ENCODE measurements at regions not wholly inside any gene's neighbourhood (a gene's known extent, or its start where the extent isn't known, plus 50 kb on each side); places are given as distances from the start of the nearest gene placed in this dataset.

DNA sequence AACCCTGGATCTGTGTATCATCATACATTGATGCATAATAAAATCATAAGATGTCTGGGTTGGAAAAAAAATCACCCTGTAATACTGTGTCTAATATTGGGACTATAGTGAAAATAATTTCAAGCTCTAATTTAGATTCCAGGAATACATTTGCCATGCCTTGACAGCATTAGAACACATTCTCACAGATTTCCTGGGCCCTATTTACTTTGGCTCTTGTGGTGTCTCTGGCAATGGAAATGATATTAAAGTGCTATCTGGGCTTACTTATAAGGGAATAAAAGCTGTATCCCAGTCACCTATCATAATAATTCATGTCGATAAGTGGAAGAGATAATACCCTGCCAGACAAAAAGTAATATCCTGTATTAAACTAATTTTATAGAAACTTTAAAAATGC lies 472.0 kb downstream of the ZPLD1 start:
- ATAC-seq: peak; percentile 31; the same call in 2 of the 3 replicates
- TF ChIP-seq ZFP3 (CRISPR knock-in tag; IDR thresholded peaks at IDR 0.05) (no peak), GLIS3 (CRISPR knock-in tag; IDR thresholded peaks at IDR 0.05) (no peak), CSDC2 (CRISPR knock-in tag; IDR thresholded peaks at IDR 0.05) (no peak), BACH2 (CRISPR knock-in tag; IDR thresholded peaks at IDR 0.05; ENCODE audit: borderline replicate concordance) (no peak), OSR1 (CRISPR knock-in tag; IDR thresholded peaks at IDR 0.05) (no peak), ISL1 (CRISPR knock-in tag; IDR thresholded peaks at IDR 0.05) (peak; percentile 99), ZFP30 (CRISPR knock-in tag; IDR thresholded peaks at IDR 0.05) (no peak), RARB (CRISPR knock-in tag; IDR thresholded peaks at IDR 0.05) (no peak), POU6F1 (CRISPR knock-in tag; IDR thresholded peaks at IDR 0.05; ENCODE audit: borderline replicate concordance, low read depth) (peak; percentile 81; the same call in 1 of the 2 replicates), ZNF8 (CRISPR knock-in tag; IDR thresholded peaks at IDR 0.05) (no peak), ZC3H10 (CRISPR knock-in tag; IDR thresholded peaks at IDR 0.05) (no peak), ZNF565 (CRISPR knock-in tag; conservative IDR thresholded peaks at IDR 0.05; ENCODE audit: low read depth) (no peak), ZNF70 (CRISPR knock-in tag; IDR thresholded peaks at IDR 0.05) (no peak), TOX (CRISPR knock-in tag; IDR thresholded peaks at IDR 0.05; ENCODE audit: borderline replicate concordance) (no peak), SNAI2 (CRISPR knock-in tag; IDR thresholded peaks at IDR 0.05) (0 out of 2 replicates have a peak, but pooled peaks have one; percentile 15), ESRRG (CRISPR knock-in tag; IDR thresholded peaks at IDR 0.05) (no peak), TCF4 (CRISPR knock-in tag; IDR thresholded peaks at IDR 0.05; ENCODE audit: borderline replicate concordance) (peak; percentile 83), PPARA (CRISPR knock-in tag; IDR thresholded peaks at IDR 0.05; ENCODE audit: borderline replicate concordance) (no peak), ARNTL (CRISPR knock-in tag; IDR thresholded peaks at IDR 0.05; ENCODE audit: borderline replicate concordance, low read depth) (no peak)
- TF ChIP-seq, protein P1, sequence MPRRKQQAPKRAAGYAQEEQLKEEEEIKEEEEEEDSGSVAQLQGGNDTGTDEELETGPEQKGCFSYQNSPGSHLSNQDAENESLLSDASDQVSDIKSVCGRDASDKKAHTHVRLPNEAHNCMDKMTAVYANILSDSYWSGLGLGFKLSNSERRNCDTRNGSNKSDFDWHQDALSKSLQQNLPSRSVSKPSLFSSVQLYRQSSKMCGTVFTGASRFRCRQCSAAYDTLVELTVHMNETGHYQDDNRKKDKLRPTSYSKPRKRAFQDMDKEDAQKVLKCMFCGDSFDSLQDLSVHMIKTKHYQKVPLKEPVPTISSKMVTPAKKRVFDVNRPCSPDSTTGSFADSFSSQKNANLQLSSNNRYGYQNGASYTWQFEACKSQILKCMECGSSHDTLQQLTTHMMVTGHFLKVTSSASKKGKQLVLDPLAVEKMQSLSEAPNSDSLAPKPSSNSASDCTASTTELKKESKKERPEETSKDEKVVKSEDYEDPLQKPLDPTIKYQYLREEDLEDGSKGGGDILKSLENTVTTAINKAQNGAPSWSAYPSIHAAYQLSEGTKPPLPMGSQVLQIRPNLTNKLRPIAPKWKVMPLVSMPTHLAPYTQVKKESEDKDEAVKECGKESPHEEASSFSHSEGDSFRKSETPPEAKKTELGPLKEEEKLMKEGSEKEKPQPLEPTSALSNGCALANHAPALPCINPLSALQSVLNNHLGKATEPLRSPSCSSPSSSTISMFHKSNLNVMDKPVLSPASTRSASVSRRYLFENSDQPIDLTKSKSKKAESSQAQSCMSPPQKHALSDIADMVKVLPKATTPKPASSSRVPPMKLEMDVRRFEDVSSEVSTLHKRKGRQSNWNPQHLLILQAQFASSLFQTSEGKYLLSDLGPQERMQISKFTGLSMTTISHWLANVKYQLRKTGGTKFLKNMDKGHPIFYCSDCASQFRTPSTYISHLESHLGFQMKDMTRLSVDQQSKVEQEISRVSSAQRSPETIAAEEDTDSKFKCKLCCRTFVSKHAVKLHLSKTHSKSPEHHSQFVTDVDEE (CRISPR knock-in tag; IDR thresholded peaks at IDR 0.05): peak; percentile 76; the same call in 1 of the 2 replicates
- TF ChIP-seq, protein P2, sequence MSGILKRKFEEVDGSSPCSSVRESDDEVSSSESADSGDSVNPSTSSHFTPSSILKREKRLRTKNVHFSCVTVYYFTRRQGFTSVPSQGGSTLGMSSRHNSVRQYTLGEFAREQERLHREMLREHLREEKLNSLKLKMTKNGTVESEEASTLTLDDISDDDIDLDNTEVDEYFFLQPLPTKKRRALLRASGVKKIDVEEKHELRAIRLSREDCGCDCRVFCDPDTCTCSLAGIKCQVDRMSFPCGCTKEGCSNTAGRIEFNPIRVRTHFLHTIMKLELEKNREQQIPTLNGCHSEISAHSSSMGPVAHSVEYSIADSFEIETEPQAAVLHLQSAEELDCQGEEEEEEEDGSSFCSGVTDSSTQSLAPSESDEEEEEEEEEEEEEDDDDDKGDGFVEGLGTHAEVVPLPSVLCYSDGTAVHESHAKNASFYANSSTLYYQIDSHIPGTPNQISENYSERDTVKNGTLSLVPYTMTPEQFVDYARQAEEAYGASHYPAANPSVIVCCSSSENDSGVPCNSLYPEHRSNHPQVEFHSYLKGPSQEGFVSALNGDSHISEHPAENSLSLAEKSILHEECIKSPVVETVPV (CRISPR knock-in tag; IDR thresholded peaks at IDR 0.05): peak; percentile 57; the same call in 1 of the 2 replicates
- TF ChIP-seq, protein P3, sequence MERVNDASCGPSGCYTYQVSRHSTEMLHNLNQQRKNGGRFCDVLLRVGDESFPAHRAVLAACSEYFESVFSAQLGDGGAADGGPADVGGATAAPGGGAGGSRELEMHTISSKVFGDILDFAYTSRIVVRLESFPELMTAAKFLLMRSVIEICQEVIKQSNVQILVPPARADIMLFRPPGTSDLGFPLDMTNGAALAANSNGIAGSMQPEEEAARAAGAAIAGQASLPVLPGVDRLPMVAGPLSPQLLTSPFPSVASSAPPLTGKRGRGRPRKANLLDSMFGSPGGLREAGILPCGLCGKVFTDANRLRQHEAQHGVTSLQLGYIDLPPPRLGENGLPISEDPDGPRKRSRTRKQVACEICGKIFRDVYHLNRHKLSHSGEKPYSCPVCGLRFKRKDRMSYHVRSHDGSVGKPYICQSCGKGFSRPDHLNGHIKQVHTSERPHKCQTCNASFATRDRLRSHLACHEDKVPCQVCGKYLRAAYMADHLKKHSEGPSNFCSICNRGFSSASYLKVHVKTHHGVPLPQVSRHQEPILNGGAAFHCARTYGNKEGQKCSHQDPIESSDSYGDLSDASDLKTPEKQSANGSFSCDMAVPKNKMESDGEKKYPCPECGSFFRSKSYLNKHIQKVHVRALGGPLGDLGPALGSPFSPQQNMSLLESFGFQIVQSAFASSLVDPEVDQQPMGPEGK (CRISPR knock-in tag; IDR thresholded peaks at IDR 0.05; ENCODE audit: borderline replicate concordance): no peak
- TF ChIP-seq, protein P4, sequence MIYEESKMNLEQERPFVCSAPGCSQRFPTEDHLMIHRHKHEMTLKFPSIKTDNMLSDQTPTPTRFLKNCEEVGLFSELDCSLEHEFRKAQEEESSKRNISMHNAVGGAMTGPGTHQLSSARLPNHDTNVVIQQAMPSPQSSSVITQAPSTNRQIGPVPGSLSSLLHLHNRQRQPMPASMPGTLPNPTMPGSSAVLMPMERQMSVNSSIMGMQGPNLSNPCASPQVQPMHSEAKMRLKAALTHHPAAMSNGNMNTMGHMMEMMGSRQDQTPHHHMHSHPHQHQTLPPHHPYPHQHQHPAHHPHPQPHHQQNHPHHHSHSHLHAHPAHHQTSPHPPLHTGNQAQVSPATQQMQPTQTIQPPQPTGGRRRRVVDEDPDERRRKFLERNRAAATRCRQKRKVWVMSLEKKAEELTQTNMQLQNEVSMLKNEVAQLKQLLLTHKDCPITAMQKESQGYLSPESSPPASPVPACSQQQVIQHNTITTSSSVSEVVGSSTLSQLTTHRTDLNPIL (CRISPR knock-in tag; IDR thresholded peaks at IDR 0.05; ENCODE audit: low read depth): no peak

DNA sequence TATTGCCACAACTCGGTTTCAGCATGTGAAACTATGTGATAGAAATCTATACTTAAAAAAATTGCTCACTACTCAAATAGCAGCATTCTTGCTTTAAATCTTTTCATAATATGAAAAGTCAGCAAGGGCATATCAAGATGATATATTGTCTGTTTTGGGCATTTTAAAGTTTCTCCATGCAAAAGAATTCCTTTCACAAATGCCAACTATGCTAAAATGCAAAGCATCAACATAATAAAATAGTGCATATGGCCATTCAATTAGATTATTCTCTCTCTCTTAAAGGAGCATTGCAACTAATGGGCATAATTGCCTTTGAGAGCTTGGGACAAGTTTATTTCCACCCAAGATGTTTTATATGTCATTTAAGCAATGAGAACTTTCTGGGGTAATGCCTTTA lies 475.1 kb downstream of the ZPLD1 start:
- peak; percentile 52 for ATAC-seq
- no peak for TF ChIP-seq ZFP3 (CRISPR knock-in tag; IDR thresholded peaks at IDR 0.05)
- TF ChIP-seq, protein P1 (CRISPR knock-in tag; IDR thresholded peaks at IDR 0.05): peak; percentile 53; the same call in 1 of the 2 replicates
- TF ChIP-seq PPARA (CRISPR knock-in tag; IDR thresholded peaks at IDR 0.05; ENCODE audit: borderline replicate concordance): no peak
- no peak for TF ChIP-seq ZFP30 (CRISPR knock-in tag; IDR thresholded peaks at IDR 0.05)
- TF ChIP-seq ISL1 (CRISPR knock-in tag; IDR thresholded peaks at IDR 0.05): peak; percentile 99
- TF ChIP-seq ZC3H10 (CRISPR knock-in tag; IDR thresholded peaks at IDR 0.05): no peak
- TF ChIP-seq GLIS3 (CRISPR knock-in tag; IDR thresholded peaks at IDR 0.05): peak; percentile 83; the same call in 1 of the 2 replicates
- 0 out of 2 replicates have a peak, but pooled peaks have one; percentile 27 for TF ChIP-seq ZNF565 (CRISPR knock-in tag; conservative IDR thresholded peaks at IDR 0.05; ENCODE audit: low read depth)
- 0 out of 2 replicates have a peak, but pooled peaks have one; percentile 16 for TF ChIP-seq TOX (CRISPR knock-in tag; IDR thresholded peaks at IDR 0.05; ENCODE audit: borderline replicate concordance)
- TF ChIP-seq ZNF8 (CRISPR knock-in tag; IDR thresholded peaks at IDR 0.05): no peak
- TF ChIP-seq, protein P2 (CRISPR knock-in tag; IDR thresholded peaks at IDR 0.05): peak; percentile 62; the same call in 1 of the 2 replicates
- TF ChIP-seq, protein P3 (CRISPR knock-in tag; IDR thresholded peaks at IDR 0.05; ENCODE audit: borderline replicate concordance): peak; percentile 58; the same call in 1 of the 2 replicates
